SW480 (cell line): ENCODE measurements at regions not wholly inside any gene's neighbourhood (a gene's known extent, or its start where the extent isn't known, plus 50 kb on each side); places are given as distances from the start of the nearest gene placed in this dataset.
"Not testable (repeated sequence)": the region's sequence is repeated elsewhere in the genome, so short reads cannot be mapped to it uniquely, and the experiment has no call there.

ENCODE experiments used
- DNase-seq: peaks from one replicate; pipeline ENCODE4 v3.0.0-alpha.2; 2016; ENCODE audit warnings: low spot score

DNA sequence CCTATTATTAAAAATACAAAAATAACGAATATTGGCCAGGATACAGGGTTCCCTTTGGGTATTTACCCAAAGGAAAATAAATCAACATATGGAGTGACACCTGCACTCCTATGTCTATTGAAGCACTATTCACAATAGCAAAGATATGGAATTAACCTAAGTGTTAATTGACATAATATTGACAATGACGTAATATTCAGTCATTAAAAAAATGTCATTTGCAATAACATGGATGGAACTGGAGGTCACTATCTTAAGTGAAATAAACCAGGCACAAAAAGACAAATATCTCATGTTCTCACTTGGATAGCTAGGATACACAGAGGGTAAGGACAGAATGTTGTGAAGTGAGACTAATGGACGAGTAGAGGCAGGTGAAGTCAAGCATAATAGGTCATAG lies 326.3 kb upstream of the PTGER4 start:
- DNase-seq = no peak

DNA sequence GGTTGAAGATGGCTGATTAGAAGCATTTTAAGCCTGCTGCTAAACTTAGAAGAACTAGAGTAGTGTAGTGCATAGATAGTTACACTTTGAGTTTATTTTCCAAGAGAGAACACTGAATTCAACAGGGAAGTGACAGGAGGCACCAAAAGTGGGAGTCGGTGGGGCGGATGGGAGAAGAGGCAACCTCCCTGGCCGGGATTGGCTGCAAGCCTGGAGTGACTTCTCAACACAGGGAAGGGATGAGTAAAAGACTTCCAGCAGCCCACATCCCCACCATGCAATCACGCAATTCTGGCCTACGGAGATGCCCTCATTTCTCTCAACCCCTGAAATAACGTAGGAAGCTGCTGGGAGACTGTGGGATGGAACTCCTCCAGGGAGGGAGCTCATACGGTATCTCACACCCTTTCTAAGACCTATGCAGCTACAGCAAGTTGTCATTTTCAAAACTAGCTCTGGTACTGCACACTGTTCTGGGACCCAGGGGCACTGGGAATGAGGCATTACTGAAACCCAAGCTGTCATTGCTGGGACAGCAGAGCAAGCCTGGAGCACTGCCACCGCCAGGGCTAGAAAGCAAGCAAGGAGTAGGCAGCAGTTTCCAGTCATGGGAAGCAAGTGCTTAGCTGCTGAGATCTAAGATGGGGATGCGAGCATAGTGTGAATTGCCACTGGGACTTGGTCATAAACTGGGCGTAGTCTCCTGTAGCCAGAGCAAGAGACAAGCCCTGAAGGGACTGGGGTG lies 331.6 kb upstream of the PTGER4 start:
- no peak for DNase-seq

GRCh38 chr5:40346901-40347300 lies 332.8 kb upstream of the PTGER4 start:
- no peak for DNase-seq

DNA sequence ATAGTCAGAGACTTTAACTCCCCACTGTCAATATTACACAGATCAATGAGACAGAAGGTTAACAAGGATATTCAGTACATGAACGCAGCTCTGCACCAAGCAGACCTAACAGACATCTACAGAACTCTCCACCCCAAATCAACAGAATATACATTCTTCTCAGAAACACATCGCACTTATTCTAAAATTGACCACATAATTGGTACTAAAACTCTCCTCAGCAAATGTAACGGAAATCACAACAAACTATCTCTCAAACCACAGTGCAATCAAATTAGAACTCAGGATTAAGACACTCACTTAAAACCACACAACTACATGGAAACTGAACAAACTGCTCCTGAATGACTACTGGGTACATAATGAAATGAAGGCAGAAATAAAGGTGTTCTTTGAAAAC lies 341.3 kb upstream of the PTGER4 start:
- not testable (repeated sequence) for DNase-seq

DNA sequence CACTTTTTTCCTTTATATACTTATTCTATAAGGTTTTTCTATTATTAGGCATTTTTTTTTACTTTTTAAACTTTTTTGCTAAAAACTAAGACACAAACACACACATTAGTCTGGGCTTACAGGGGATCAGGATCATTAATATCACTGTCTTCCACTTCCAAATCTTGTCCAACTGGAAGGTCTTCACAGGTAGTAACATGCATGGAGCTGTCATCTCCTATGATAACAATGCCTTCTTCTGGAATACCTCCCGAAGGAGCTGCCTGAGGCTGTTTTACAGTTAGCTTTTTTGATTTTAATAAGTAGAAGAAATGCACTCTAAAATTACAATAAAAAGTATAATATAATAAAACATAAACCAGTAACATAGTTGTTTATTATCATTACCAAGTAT lies 345.5 kb upstream of the PTGER4 start:
- no peak for DNase-seq

DNA sequence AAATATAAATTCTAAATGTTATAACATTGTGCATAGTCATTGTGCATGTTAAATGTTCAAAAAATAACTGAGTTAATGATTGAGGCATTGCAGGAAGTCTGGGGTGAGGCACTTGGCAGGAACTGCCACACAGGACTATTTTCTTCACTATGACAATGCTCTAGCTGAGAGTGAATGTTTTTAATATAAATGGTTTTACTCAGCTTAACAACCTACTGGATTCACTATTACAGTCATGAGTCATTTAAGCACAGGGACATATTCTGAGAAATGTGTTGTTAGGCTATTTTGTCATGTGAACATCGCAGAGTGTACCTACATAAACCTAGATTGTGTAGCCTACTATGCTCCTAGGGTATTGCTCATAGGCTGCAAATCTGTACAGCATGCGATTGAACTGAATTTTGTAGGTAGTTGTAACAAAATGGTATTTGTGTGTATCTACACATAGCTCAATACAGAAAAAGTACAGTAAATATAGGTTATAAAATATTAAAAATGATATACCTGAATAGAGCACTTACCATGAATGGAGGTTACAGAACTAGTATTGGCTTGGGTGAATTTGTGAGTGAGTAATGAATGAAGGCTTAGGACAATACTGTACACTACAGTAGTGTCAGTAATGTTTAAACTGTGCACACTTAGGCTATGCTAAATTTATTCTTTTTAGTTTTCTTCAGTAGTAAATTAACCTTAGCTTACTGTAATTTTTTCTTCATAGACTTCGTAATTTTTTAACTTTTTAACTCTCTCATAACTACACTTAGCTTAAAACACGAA lies 346.1 kb upstream of the PTGER4 start:
- DNase-seq = no peak

DNA sequence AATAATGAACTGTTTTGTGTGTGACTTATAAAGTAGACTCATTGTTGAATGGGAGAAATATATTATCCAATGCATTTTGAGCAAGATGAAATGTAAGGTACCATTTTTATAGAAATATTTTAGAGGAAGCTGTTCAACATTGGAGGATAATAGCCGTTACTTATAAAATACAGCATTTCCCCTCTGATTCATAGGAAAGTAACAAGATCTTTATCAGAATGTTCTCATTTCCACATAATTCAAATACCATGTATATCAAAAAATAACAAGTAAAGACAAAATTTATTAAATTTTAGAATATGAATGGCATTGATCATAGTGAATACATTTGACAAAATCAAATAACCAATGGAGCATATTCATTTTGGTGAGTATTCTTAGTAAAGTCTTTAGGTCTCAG lies 346.7 kb upstream of the PTGER4 start:
- no peak for DNase-seq

DNA sequence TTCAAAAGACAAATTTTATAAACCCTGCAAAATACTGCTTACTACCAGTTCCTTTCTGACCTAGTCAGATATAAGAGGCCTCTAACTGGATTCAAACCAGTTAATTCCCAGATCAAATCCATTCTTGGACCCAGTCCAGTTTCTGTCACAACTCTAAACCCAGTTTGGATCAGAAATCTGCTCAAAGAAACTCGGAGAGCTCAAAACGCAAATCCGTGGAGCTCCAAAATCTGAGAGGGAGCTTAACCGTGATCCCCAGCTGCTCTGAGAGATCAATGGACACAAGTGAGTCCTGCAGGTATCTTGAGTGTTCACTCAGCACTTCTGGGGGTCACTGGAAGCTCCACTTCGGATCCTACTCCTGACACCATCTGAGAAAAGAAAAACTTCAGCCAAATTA lies 348.1 kb upstream of the PTGER4 start:
- DNase-seq = no peak

DNA sequence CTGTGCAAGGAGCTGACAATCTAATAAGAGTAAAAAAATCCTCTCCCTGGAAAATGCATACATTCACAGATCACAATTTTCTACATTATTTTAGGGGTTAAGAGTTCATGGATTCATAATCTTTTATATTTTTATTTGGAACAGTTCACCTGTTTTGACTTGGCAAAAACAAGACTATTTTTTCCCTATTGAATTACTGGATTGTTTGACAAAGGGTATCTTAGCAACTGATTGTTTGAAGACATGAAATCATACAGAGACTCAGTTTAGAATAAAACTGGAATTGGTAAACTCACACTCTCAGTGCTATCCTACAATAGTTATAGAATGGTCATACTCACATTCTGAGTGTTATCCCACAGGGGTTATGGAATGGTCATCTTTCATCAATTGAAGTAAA lies 358.2 kb upstream of the PTGER4 start:
- DNase-seq = no peak

GRCh38 chr5:40318395-40318794 lies 361.3 kb upstream of the PTGER4 start:
- DNase-seq = no peak

DNA sequence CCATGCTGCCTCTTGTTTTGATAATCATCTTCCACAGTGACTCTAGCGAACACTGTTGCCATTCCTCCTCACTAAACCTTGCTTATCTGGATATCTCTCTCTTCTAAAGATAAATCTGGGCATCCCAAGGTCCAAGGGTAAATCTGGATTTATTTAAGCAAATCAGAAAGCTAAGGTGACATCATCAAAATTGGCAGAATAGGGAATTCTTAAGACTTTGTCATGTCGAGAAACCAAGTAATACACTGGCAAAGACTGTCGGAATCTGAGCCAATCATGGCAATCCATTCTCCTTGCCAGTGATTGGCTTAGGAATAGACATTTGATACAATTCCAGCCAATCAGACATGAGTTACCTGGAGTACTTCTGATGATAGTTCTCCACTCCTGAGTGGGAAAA lies 362.7 kb upstream of the PTGER4 start:
- DNase-seq = no peak

DNA sequence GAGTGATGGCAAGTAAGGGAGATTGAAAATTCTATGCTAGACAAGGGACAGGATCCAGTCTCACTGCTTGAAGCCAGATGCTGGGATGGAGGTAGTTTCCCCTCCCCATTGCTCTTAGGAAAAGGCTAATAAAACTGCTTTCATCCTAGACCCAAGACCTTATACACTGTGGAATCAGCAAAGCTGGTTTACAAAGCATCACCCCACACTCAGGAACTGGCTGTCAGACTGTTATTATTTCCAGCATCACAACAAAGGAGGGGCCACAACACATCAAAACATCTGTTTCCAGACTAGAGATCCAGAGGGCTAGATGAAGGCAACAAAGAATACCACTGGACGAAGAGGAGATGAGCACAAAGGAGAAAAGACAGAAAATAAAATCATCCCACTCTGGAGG lies 364.6 kb upstream of the PTGER4 start:
- no peak for DNase-seq

DNA sequence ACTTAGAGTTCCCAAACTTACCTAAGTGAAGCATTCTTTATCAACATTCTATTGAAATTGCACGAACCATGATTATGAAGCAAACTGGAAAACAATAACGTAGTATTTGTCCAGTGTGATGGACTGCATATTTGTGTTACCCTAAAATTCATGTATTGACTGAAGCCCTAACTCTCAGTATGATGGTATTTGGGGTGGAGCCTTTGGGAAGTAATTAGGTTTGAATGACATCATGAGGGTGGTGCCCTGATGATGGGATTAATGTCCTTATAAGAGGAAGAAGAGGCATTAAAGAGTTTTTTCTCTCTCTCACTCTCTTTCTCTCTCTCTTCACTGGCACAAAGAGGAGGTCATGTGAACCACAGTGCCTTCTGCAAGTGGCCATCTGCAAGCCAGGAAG lies 365.4 kb upstream of the PTGER4 start:
- DNase-seq = no peak

DNA sequence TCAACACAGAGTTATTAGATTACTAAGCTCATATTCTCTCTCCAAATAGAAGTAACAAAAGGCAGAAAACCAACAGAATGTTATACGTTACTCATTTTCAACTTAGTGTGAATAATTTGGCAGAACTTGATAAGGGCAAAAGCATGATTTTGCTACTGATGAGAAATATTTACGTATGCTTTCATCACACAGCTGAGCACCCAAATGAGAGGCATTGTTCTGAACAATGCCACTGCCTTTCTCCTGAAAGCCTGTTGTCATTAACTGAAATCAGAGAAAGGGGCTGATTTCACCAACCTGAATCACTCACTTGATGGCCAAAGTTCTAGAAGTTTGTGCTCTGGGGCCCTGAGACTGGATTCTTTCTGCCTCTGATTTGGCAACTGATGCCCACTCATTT lies 367.5 kb upstream of the PTGER4 start:
- DNase-seq = no peak

GRCh38 chr5:40309851-40310250 lies 369.9 kb upstream of the PTGER4 start:
- DNase-seq = no peak

- no peak for DNase-seq
Observed at GRCh38 chr5:40308867-40309266, 370.8 kb upstream of the PTGER4 start.

DNA sequence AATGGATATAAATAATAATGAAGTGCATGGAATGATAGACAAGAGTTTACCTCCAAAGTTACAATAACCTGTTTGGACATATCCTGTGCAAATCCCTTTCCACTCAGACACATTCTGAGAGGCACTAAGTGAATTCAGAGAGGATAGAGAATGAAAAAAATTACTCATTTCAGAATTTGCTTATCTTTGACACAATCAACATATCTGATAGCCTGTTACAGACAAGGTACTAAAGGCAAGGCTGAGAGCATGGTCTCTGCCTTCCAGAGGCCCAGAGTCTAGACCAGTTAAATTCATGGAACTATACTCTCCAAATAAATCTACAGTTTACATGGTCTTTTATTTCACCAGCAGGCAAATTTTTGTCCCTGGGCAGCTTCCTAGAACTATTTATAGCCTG lies 371.8 kb upstream of the PTGER4 start:
- DNase-seq = no peak

- DNase-seq = no peak
Observed at GRCh38 chr5:40306869-40307487, 372.7 kb upstream of the PTGER4 start.

- no peak for DNase-seq
Observed at GRCh38 chr5:40292006-40292405, 387.7 kb upstream of the PTGER4 start.

GRCh38 chr5:40291338-40291737 lies 388.4 kb upstream of the PTGER4 start:
- no peak for DNase-seq

DNA sequence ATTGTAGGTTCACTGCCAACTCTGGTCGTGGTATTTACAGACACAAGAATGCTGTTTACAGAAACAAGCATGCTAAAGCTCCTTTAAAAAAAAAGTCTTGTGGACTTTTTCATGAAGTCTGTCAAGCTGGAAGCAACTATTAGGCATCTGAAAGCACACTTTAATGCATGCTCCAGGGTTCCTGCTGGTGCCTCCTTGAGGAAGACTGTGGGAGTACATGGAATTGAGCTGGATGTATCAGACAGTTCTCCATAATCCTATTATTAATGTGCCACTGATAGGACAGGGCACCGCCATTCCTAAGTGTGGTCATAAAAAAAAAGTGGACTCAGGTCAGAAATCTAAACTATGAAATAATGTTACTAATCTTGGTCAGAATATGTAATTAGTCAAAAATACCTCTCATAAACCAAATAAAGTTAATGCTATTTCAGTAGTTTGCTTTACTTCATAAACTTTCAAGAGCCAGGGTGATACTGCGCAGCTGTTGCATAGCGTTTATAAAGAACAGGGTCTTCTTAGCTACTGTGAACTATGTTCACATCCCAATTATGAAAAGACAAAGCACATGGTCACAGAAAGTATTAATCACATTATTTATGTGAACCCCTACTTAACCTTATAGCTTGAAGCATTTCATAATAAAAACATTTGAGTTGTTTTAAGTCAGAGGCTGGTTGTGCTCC lies 390.8 kb upstream of the PTGER4 start:
- DNase-seq = no peak

DNA sequence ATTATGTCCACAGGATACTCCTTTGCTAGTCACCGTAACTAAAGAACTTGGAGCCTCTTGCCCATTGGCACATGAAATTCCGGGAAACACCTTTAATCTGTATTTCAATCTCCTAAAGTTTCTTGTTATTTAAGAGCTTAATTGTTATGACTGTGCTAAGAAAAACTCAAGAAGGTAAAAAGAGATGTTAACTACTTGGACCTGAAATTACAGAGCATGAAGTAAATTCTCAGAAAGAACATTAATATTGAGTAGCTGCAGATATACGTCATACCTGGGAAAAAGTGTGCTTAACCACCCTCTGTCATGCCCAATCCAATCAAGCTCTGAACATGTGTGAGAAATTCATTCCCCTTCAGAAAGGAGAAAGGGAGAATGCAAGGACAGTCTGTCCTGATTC lies 394.9 kb upstream of the PTGER4 start:
- no peak for DNase-seq

- DNase-seq = no peak
Observed at GRCh38 chr5:40278881-40279280, 400.8 kb upstream of the PTGER4 start.
